ENCODE measurements at regions not wholly inside any gene's neighbourhood (a gene's known extent, or its start where the extent isn't known, plus 50 kb on each side); places are given as distances from the start of the nearest gene placed in this dataset.
"Not testable (repeated sequence)": the region's sequence is repeated elsewhere in the genome, so short reads cannot be mapped to it uniquely, and the experiment has no call there.

DNA sequence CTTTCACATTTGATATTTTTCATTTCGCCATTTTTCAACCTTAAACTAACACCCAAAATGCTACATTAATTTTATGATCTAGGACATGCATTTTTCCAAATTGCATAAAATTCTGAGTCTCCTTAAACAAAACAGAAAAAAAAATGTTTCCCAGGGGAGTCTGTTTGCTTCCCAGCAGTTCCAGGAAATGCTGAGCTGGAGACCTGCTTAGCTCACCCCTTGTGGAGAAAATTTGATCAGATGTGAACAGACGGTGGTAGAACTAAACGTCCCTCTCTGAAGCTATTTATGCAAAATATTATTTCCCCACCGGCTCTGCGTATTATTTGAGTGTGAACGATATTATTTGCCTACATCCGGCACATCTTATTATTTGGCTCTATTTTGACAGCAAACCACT is 74.9 kb upstream of the AGAP1 start:
- H3K36me3 ChIP-seq (ENCODE audit: insufficient read depth, low read length): no peaks in the 10 kb centered on the region
- H3K9me3 ChIP-seq (replicated peaks; ENCODE audit: low read length): no peaks in the 10 kb centered on the region
- H3K4me3 ChIP-seq (ENCODE audit: low read length): no peak overlapping the region
- H3K9ac ChIP-seq (ENCODE audit: low read depth, low read length): no peak overlapping the region
- peaks cover 9% of the 10 kb centered on the region for H3K4me1 ChIP-seq (ENCODE audit: control insufficient read depth, insufficient read depth, low read length)
- no peak overlapping the region for H3K4me2 ChIP-seq (ENCODE audit: low read length)
- H3K27me3 ChIP-seq (ENCODE audit: control insufficient read depth, insufficient read depth, low read length): peaks cover 5% of the 10 kb centered on the region

DNA sequence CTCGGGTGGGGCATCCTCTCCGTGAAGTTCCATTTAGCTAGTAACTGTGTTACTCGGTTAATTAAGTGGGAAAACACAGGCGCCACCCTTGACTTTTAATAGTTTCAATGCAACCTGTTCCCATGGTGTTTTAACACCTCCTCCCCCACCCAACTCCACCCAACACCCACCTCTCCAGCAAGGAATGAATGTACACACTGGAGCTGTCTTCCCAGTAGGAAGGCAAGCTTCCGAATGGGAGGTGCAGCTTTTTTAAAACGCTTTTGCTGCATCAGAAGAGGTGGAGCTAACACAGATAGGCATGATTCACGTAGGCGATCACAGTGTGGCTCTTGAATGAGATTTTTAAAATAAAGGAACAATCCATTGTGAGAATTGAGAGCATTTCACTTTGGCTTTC is 73.8 kb upstream of the AGAP1 start:
- no peaks in the 10 kb centered on the region for H3K36me3 ChIP-seq (ENCODE audit: insufficient read depth, low read length)
- H3K9me3 ChIP-seq (replicated peaks; ENCODE audit: low read length): no peaks in the 10 kb centered on the region
- H3K9ac ChIP-seq (ENCODE audit: low read depth, low read length): no peak overlapping the region
- H3K4me2 ChIP-seq (ENCODE audit: low read length): no peak overlapping the region
- no peaks in the 10 kb centered on the region for H3K27me3 ChIP-seq (ENCODE audit: control insufficient read depth, insufficient read depth, low read length)
- no peak overlapping the region for H3K4me3 ChIP-seq (ENCODE audit: low read length)
- H3K4me1 ChIP-seq (ENCODE audit: control insufficient read depth, insufficient read depth, low read length): peaks cover 9% of the 10 kb centered on the region

DNA sequence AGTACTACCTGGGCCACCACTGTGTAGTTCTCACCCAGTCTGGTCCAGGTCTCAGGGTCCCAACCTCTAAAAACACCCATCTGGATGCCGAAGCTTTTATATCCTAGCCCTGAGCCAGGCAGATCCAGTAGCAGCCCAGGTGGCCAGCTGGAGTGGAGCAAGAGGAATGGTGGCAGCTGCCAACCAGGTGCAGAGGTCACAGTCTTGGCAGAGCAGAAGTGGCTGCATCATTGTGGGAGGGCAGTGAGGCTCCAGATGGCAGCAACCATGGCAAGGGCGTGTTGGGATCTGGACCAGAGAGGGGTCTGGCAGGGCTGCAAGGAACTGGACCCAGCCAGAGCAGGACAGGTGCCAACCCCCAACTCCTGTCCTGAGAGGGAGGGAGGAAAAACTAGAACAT is 72.2 kb upstream of the AGAP1 start:
- Histone ChIP-seq H3K36me3 (ENCODE audit: insufficient read depth, low read length) (no peaks in the 10 kb centered on the region), H3K4me3 (ENCODE audit: low read length) (no peak overlapping the region)

DNA sequence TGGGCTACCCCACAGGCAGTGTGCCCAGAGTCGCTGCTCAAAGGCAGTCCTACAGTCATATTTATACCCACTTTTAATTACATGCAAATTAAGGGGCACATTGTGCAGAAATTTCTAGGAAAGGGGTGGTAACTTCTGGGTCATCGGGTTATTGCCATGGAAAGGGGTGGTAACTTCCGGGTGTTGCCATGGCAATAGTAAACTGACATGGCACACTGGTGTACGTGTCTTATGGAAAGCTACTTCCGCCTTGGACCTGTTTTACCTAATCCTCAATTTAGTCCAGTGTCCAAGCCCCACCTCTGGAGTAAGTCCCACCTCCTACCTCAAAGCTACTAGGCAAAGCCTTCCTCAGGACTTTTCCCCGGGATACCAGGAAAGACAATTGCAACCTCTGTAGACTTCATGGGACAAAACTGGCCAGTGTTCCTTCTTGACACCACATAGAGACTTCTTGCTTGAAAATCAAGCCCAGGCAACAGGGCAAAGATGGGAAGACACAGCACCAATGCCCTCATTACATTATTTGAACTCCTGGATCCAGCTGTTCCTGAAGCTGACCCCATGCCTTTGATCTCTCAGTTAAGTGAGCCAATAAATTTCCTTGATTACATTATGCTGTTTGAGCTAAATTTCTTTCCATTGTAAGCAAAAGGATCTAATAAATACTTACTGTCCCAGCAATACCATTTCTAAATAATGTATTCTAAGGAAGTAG is 63.3 kb upstream of the AGAP1 start:
- Histone ChIP-seq H3K9ac (ENCODE audit: low read depth, low read length) (no peak overlapping the region), H3K27me3 (ENCODE audit: control insufficient read depth, insufficient read depth, low read length) (peaks cover 19% of the 10 kb centered on the region), H3K4me1 (ENCODE audit: control insufficient read depth, insufficient read depth, low read length) (peaks cover 10% of the 10 kb centered on the region), H3K36me3 (ENCODE audit: insufficient read depth, low read length) (no peaks in the 10 kb centered on the region), H3K4me2 (ENCODE audit: low read length) (no peak overlapping the region), H3K4me3 (ENCODE audit: low read length) (no peak overlapping the region), H3K9me3 (replicated peaks; ENCODE audit: low read length) (no peaks in the 10 kb centered on the region)

More for the DNA sequence above, 72.2 kb upstream of the AGAP1 start:
- Histone ChIP-seq H3K9me3 (replicated peaks; ENCODE audit: low read length) (no peaks in the 10 kb centered on the region), H3K4me1 (ENCODE audit: control insufficient read depth, insufficient read depth, low read length) (peaks cover 8% of the 10 kb centered on the region), H3K9ac (ENCODE audit: low read depth, low read length) (no peak overlapping the region), H3K27me3 (ENCODE audit: control insufficient read depth, insufficient read depth, low read length) (no peaks in the 10 kb centered on the region), H3K4me2 (ENCODE audit: low read length) (no peak overlapping the region)

GRCh38 chr2:235432741-235433520 is 60.9 kb upstream of the AGAP1 start:
- no peaks in the 10 kb centered on the region for H3K9me3 ChIP-seq (replicated peaks; ENCODE audit: low read length)
- no peak overlapping the region for H3K9ac ChIP-seq (ENCODE audit: low read depth, low read length)
- peak overlapping the region; percentile 45 for H3K4me2 ChIP-seq (ENCODE audit: low read length)
- H3K4me3 ChIP-seq (ENCODE audit: low read length): no peak overlapping the region
- H3K36me3 ChIP-seq (ENCODE audit: insufficient read depth, low read length): no peaks in the 10 kb centered on the region
- H3K27me3 ChIP-seq (ENCODE audit: control insufficient read depth, insufficient read depth, low read length): peaks cover 19% of the 10 kb centered on the region
- H3K4me1 ChIP-seq (ENCODE audit: control insufficient read depth, insufficient read depth, low read length): peaks cover 10% of the 10 kb centered on the region

DNA sequence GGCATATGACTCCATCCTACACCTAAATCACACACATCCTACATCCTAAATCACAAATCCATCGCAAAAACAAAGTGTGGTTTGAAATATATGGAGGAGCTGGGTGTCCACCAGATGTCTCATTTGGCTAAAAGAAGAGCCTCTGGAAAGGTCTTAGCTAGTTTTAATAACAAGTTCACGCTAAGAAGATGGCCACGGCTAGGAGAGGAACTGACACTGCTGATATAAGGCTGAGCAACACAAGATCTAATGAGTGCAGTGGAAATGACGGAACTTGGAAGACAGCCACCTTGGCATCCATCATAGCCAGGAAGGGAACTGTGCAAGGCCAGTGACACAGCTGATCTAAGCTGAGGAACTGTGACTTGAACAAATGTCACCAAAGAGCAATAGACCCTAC is 60.0 kb upstream of the AGAP1 start:
- no peak overlapping the region for H3K9ac ChIP-seq (ENCODE audit: low read depth, low read length)

DNA sequence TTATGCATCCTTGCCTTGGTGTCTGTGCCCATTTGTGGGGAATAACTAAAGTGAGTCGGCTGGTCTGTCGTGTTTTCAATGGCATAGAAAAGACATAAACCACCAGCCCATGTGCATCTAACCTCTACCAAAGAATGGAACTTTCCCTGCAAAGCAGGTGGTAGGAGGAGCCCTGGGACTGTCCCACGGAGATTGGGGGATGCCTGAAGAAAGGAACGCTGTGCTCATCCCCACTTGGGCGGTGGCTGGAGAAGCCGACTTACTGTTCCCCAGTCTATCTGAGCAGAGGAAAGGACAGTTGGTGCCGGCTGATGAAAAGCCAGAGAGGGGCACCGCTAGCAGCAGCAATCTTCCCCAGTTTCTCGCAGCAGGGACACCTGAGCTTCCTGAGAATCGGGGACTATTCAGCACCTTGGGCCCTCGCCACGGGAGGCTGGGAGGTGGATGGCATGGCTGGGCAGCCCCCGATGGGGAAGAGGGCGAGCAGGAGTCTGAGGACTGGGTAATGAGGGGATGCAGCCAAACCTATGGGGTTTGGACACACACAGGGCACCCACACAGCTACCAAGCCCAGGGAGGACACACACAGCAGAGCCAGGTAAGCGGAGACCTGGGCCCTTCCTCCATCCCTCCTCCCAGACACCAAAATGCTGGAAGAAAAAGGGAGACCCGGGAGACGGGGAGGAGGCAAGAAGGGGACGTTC is 53.7 kb upstream of the AGAP1 start:
- Histone ChIP-seq H3K36me3 (ENCODE audit: insufficient read depth, low read length) (no peaks in the 10 kb centered on the region), H3K4me2 (ENCODE audit: low read length) (no peak overlapping the region), H3K4me1 (ENCODE audit: control insufficient read depth, insufficient read depth, low read length) (no peaks in the 10 kb centered on the region), H3K27me3 (ENCODE audit: control insufficient read depth, insufficient read depth, low read length) (peaks cover 7% of the 10 kb centered on the region), H3K9ac (ENCODE audit: low read depth, low read length) (no peak overlapping the region), H3K4me3 (ENCODE audit: low read length) (no peak overlapping the region), H3K9me3 (replicated peaks; ENCODE audit: low read length) (no peaks in the 10 kb centered on the region)

More for the DNA sequence above, 60.0 kb upstream of the AGAP1 start:
- H3K36me3 ChIP-seq (ENCODE audit: insufficient read depth, low read length): no peaks in the 10 kb centered on the region
- no peak overlapping the region for H3K4me2 ChIP-seq (ENCODE audit: low read length)
- peaks cover 10% of the 10 kb centered on the region for H3K4me1 ChIP-seq (ENCODE audit: control insufficient read depth, insufficient read depth, low read length)
- no peaks in the 10 kb centered on the region for H3K9me3 ChIP-seq (replicated peaks; ENCODE audit: low read length)
- no peak overlapping the region for H3K4me3 ChIP-seq (ENCODE audit: low read length)
- H3K27me3 ChIP-seq (ENCODE audit: control insufficient read depth, insufficient read depth, low read length): peaks cover 15% of the 10 kb centered on the region

DNA sequence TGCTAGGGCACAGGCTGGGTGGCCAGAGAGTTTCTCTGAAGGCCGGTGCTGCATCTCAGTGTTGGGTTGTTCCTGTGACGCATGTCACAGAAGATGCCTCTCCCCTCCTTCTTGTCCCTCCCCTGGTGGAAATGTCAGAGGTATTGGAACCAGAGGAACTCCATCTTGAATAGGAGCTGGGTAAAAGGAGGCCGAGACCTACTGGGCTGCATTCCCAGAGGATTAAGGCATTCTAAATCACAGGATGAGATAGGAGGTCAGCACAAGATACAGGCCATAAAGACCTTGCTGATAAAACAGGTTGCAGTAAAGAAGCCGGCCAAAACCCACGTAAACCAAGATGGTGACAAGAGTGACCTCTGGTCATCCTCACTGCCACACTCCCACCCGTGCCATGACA is 50.3 kb upstream of the AGAP1 start:
- not testable (repeated sequence) for H3K4me2 ChIP-seq (ENCODE audit: low read length); H3K4me1 ChIP-seq (ENCODE audit: control insufficient read depth, insufficient read depth, low read length); H3K9me3 ChIP-seq (replicated peaks; ENCODE audit: low read length); H3K27me3 ChIP-seq (ENCODE audit: control insufficient read depth, insufficient read depth, low read length); H3K36me3 ChIP-seq (ENCODE audit: insufficient read depth, low read length); H3K4me3 ChIP-seq (ENCODE audit: low read length); H3K9ac ChIP-seq (ENCODE audit: low read depth, low read length)
